HFF-Myc (cell line): ENCODE measurements at regions not wholly inside any gene's neighbourhood (a gene's known extent, or its start where the extent isn't known, plus 50 kb on each side); places are given as distances from the start of the nearest gene placed in this dataset.

ENCODE experiments used
- DNase-seq: peaks from one replicate; pipeline ENCODE4 v3.0.0-alpha.2; 2011; ENCODE audit warnings: low read depth; ENCODE audit errors: extremely low read depth
- H3K4me3 ChIP-seq: replicated peaks from 2 replicates; pipeline ENCODE4 v1.5.1; 2011; ENCODE audit warnings: low read depth, mild to moderate bottlenecking, control low read depth, low read length
- CTCF ChIP-seq: IDR thresholded peaks from 2 replicates; pipeline ENCODE4 v1.5.1; 2012; ENCODE audit warnings: mild to moderate bottlenecking, low read depth, low read length, control low read depth; ENCODE audit errors: missing control alignments

- no peak for DNase-seq
- no peak for TF ChIP-seq CTCF
- no peak overlapping the region for H3K4me3 ChIP-seq
Observed at GRCh38 chr9:90044710-90045151, 439.9 kb downstream of the GADD45G start.

GRCh38 chr9:90046317-90046861 is 441.6 kb downstream of the GADD45G start:
- no peak overlapping the region for H3K4me3 ChIP-seq
- DNase-seq, result no peak
- TF ChIP-seq CTCF, result no peak

GRCh38 chr9:90047828-90048227 is 443.0 kb downstream of the GADD45G start:
- DNase-seq, result no peak
- no peak overlapping the region for H3K4me3 ChIP-seq
- TF ChIP-seq CTCF, result no peak

- DNase-seq, result no peak
- TF ChIP-seq CTCF, result no peak
- no peak overlapping the region for H3K4me3 ChIP-seq
Observed at GRCh38 chr9:90052366-90052765, 447.6 kb downstream of the GADD45G start.

GRCh38 chr9:90053027-90053426 is 448.2 kb downstream of the GADD45G start:
- no peak for DNase-seq
- peak; percentile 42 for TF ChIP-seq CTCF
- no peak overlapping the region for H3K4me3 ChIP-seq

- DNase-seq, result no peak
Observed at GRCh38 chr9:90054810-90055209, 450.0 kb downstream of the GADD45G start.

More at GRCh38 chr9:90054810-90055209, 450.0 kb downstream of the GADD45G start:
- TF ChIP-seq CTCF, result no peak
- no peak overlapping the region for H3K4me3 ChIP-seq
